ENCODE measurements at regions not wholly inside any gene's neighbourhood (a gene's known extent, or its start where the extent isn't known, plus 50 kb on each side); places are given as distances from the start of the nearest gene placed in this dataset.

GRCh38 chr1:30606166-30606565, 117.2 kb downstream of the MATN1 start:
- Mint-ChIP-seq H3K36me3 (ENCODE audit: low read depth) (no peaks in the 10 kb centered on the region), H3K4me3 (no peak overlapping the region), H3K27me3 (ENCODE audit: insufficient read depth) (peaks cover 31% of the 10 kb centered on the region), H3K27ac (no peak overlapping the region), H3K9me3 (no peaks in the 10 kb centered on the region), H3K4me1 (ENCODE audit: low read depth) (no peaks in the 10 kb centered on the region)
- DNase-seq, result no peak
- TF ChIP-seq, protein P1, sequence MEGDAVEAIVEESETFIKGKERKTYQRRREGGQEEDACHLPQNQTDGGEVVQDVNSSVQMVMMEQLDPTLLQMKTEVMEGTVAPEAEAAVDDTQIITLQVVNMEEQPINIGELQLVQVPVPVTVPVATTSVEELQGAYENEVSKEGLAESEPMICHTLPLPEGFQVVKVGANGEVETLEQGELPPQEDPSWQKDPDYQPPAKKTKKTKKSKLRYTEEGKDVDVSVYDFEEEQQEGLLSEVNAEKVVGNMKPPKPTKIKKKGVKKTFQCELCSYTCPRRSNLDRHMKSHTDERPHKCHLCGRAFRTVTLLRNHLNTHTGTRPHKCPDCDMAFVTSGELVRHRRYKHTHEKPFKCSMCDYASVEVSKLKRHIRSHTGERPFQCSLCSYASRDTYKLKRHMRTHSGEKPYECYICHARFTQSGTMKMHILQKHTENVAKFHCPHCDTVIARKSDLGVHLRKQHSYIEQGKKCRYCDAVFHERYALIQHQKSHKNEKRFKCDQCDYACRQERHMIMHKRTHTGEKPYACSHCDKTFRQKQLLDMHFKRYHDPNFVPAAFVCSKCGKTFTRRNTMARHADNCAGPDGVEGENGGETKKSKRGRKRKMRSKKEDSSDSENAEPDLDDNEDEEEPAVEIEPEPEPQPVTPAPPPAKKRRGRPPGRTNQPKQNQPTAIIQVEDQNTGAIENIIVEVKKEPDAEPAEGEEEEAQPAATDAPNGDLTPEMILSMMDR (IDR thresholded peaks at IDR 0.05), result no peak

DNA sequence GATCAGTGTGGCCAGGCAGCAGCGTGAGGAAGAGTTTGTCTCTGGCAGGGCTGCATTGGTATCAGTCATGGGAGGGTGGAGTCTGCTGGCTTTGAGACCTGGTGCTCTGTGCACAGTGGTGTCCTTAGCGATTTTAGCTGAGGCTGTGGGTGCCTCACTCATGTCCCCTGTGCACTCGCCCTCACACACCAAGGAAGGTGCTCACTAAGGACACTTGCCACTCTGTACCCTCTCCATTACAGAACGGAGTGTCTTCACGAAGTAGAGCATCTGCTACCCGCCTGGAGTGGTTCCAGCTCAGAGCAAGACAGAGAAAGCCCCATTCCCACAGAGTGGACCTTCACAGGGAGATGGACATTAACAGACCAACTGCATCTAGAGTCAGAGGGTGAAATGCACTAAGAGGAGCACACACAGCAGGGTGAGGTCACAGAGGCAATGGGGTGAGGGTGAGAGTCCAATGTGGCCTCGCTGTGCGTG, 117.9 kb downstream of the MATN1 start:
- DNase-seq, result no peak
- Mint-ChIP-seq H3K36me3 (ENCODE audit: low read depth) (no peaks in the 10 kb centered on the region), H3K4me3 (no peak overlapping the region), H3K27ac (no peak overlapping the region), H3K9me3 (no peaks in the 10 kb centered on the region), H3K4me1 (ENCODE audit: low read depth) (no peaks in the 10 kb centered on the region), H3K27me3 (ENCODE audit: insufficient read depth) (peaks cover 35% of the 10 kb centered on the region)
- TF ChIP-seq, protein P1 (IDR thresholded peaks at IDR 0.05), result no peak

DNA sequence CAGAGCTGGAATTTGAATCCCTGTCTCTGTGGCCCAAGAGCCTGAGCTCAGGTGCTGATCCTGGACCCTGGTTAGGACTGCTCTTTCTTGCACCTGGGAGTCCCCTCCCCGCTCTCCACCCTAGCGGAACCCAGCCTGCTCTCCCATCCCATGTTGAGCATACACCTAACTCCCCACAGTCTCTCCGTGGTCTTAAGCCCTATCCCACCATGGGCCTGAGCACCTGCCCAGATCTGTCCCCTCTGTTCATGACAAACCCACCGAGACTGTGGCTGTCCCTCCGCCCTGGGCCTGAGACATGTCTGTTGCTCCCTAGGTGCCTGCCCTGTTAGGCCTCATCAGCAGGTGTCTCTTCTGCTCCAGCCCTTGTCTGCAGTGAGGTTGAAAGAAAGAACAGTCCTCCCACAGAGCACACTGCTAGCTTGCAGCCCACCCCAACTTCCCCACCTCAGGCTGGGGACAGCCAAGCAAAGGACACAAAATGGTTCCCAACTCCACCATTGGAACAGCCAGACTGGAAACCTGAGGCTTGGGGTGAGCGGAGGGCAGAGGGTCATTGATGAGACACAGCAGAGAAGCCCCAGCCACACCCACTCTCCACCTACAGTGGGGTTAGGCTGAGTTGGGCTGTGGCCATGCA, 118.5 kb downstream of the MATN1 start:
- no peak overlapping the region for H3K4me3 Mint-ChIP-seq
- DNase-seq, result no peak
- no peaks in the 10 kb centered on the region for H3K4me1 Mint-ChIP-seq (ENCODE audit: low read depth)
- TF ChIP-seq, protein P1 (IDR thresholded peaks at IDR 0.05), result no peak
- H3K27me3 Mint-ChIP-seq (ENCODE audit: insufficient read depth), result peaks cover 39% of the 10 kb centered on the region
- H3K9me3 Mint-ChIP-seq, result no peaks in the 10 kb centered on the region
- H3K36me3 Mint-ChIP-seq (ENCODE audit: low read depth), result no peaks in the 10 kb centered on the region
- H3K27ac Mint-ChIP-seq, result no peak overlapping the region

DNA sequence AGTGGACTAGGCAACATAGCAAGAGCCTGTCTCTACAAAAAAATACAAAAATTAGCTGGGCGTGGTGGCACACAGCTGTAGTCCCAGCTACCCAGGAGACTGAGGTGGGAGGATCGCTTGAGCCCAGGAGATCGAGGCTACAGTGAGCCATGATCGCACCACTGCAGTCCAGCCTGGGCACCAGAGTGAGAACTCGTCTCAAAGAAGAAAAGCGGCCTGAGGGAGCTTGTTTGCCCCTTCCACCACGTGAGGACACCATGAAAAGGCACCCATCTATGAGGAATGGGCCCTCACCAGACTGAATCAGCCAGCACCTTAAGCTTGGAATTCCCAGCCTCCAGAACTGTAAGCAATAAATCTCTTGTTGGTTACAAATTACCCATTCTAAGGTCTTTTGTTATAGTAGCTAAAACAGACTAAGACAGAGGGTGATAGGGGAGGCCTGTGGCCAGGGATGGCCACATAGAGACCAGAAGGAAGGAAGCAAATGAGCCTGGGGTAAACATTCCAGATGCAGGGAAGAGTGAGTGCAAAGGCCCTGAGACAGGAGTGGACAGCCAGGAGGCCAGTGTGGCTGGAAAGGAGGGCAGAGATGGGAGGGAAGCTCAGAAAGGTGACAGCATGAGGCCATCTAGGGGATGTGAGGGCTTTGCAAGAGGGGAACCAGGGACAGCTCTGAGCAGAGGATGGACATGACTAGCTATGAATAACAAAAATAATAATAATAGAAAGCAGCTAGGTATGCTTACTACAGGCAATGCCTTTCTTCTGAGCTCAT, 120.1 kb downstream of the MATN1 start:
- no peak overlapping the region for H3K4me3 Mint-ChIP-seq
- TF ChIP-seq, protein P1 (IDR thresholded peaks at IDR 0.05), result no peak
- peaks cover 38% of the 10 kb centered on the region for H3K27me3 Mint-ChIP-seq (ENCODE audit: insufficient read depth)
- H3K9me3 Mint-ChIP-seq, result no peaks in the 10 kb centered on the region
- H3K4me1 Mint-ChIP-seq (ENCODE audit: low read depth), result no peaks in the 10 kb centered on the region
- no peak for DNase-seq
- no peak overlapping the region for H3K27ac Mint-ChIP-seq
- no peaks in the 10 kb centered on the region for H3K36me3 Mint-ChIP-seq (ENCODE audit: low read depth)

DNA sequence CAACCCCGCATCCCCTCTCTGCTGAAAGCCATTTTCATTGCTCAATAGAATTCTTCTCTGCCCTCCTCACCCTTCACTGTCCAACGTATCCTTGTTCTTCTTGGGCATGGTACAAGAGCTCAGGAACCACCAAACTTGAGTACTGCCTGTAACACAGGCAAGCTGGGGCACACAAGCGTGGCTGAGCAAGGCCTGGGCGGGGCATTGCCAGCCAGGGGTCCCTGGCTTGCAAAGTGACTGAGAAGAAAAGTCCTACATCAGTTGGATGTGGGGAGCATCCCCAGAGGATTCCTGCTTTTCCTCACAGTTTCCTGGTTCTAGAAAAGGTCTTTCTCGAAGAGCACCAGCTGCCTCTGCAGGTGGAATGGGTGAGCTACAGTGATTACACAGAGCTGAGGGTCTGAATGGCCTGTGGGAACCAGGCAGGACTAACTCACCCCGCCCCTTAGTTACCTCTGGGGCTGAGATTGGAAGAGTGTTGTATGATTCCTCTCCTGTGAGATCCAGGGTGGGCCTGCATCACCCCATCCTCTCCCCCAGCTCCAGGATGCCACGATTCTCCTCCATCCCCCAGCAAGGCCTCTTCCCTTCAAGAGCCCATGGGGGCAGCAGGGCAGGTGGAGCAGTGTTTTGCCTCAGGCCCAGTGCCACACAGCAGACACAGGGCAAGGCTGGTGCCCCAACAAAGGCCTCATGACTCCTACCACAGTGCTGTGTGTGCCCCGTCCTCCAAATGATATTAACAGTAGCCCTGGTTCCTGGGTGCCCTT, 121.9 kb downstream of the MATN1 start:
- peaks cover 41% of the 10 kb centered on the region for H3K27me3 Mint-ChIP-seq (ENCODE audit: insufficient read depth)
- H3K4me1 Mint-ChIP-seq (ENCODE audit: low read depth), result no peaks in the 10 kb centered on the region
- H3K36me3 Mint-ChIP-seq (ENCODE audit: low read depth), result no peaks in the 10 kb centered on the region
- no peak overlapping the region for H3K4me3 Mint-ChIP-seq
- TF ChIP-seq, protein P1 (IDR thresholded peaks at IDR 0.05), result no peak
- no peak for DNase-seq
- no peak overlapping the region for H3K27ac Mint-ChIP-seq
- H3K9me3 Mint-ChIP-seq, result no peaks in the 10 kb centered on the region

Data from HFFc6 (cell line).